DND-41 (cell line): ENCODE measurements at regions not wholly inside any gene's neighbourhood (a gene's known extent, or its start where the extent isn't known, plus 50 kb on each side); places are given as distances from the start of the nearest gene placed in this dataset.

Experiments used
- ATAC-seq: fragments of 200-7000 bp; cut with Tn5 transposase; 3 replicates; pipeline ENCODE4 v1.9.1; 2021; ENCODE audit warnings: low read depth; ENCODE audit not compliant: insufficient read depth
- DNase-seq: peaks from one replicate; pipeline ENCODE4 v3.0.0-alpha.2; 2020
- H2AFZ ChIP-seq: 2 replicates; pipeline ENCODE4 v1.6.0; 2012; ENCODE audit warnings: low read depth, low read length
- H3K27ac ChIP-seq: 2 replicates; pipeline ENCODE4 v1.5.1; 2012; ENCODE audit warnings: low read length, inconsistent platforms
- H3K27me3 ChIP-seq: fragments of 200-600 bp; sonication (generic); 2 replicates; pipeline ENCODE4 v1.6.0; 2012; ENCODE audit warnings: low read length, mild to moderate bottlenecking, inconsistent platforms; ENCODE audit not compliant: insufficient read depth, poor library complexity
- H3K36me3 ChIP-seq: 2 replicates; pipeline ENCODE4 v1.5.1; 2012; ENCODE audit warnings: low read length, inconsistent platforms; ENCODE audit not compliant: insufficient read depth
- H3K4me1 ChIP-seq: 2 replicates; pipeline ENCODE4 v1.5.1; 2012; ENCODE audit warnings: mild to moderate bottlenecking, low read length; ENCODE audit not compliant: insufficient read depth
- H3K4me2 ChIP-seq: 2 replicates; pipeline ENCODE4 v1.6.0; 2012; ENCODE audit warnings: mild to moderate bottlenecking, moderate library complexity, low read length, inconsistent platforms; ENCODE audit not compliant: insufficient read depth
- H3K4me3 ChIP-seq, 2 experiments: fragments of 200-600 bp in 1 of 2; shearing (Covaris generic) in 1 of 2; 2 replicates each; pipeline ENCODE4 v1.5.1; 2012 to 2016; ENCODE audit warnings: inconsistent platforms in 2 of 2, low read length in 2 of 2, mild to moderate bottlenecking in 2 of 2, low read depth in 1 of 2, moderate library complexity in 1 of 2
- H3K79me2 ChIP-seq: 2 replicates; pipeline ENCODE4 v1.6.0; 2012; ENCODE audit warnings: low read length, inconsistent platforms; ENCODE audit not compliant: insufficient read depth
- H3K9ac ChIP-seq: 2 replicates; pipeline ENCODE4 v1.6.0; 2012; ENCODE audit warnings: low read depth, mild to moderate bottlenecking, inconsistent platforms, low read length, moderate library complexity
- H3K9me3 ChIP-seq: 2 replicates; pipeline ENCODE4 v1.5.1; 2012; ENCODE audit warnings: low read length, moderate library complexity, mild to moderate bottlenecking, inconsistent platforms; ENCODE audit not compliant: insufficient read depth, severe bottlenecking
- H4K20me1 ChIP-seq: 2 replicates; pipeline ENCODE4 v1.6.0; 2012; ENCODE audit warnings: low read length; ENCODE audit not compliant: insufficient read depth
- EZH2 ChIP-seq: IDR thresholded peaks from 3 replicates; pipeline ENCODE4 v1.6.1; 2012; ENCODE audit warnings: borderline replicate concordance, low read depth, mild to moderate bottlenecking, moderate library complexity, low read length, inconsistent platforms; ENCODE audit not compliant: severe bottlenecking
- TF ChIP-seq, protein P1 (sequence below): IDR thresholded peaks from 2 replicates; pipeline ENCODE4 v1.5.1; 2012; ENCODE audit warnings: borderline replicate concordance, low read length, moderate library complexity, mild to moderate bottlenecking; ENCODE audit not compliant: poor library complexity, severe bottlenecking; ENCODE audit errors: extremely low read depth

DNA sequence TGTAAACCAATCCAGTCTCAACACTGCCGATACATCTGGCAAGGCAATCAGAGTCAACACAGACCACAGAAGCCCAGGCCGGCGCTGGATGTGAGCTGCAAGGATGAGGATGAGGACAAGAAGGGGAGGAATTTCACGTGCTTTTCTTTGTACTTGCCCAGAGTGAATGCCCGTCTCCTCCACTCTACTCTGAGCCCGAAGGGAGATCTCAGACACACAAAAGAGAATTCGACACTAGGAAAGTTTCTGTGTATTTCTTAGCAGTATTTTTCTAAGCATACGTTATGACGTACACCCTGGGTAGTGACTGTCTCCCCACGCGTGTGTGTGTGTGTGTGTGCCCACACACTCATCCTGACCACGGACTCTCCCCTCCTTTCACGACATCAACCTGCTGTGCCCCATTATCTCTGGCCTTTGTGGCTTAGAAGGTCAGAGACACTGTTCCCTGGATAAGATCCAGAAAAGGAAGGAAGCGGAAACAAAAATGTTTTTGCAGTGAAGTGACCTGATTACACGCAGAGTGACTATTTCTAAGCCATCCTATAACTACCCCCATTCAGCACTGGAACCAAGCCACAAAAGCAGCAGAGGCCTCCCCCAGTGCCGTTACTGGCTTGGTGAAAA lies 227.3 kb upstream of the DAPK1 start:
- TF ChIP-seq EZH2, result no peak
- TF ChIP-seq, protein P1, sequence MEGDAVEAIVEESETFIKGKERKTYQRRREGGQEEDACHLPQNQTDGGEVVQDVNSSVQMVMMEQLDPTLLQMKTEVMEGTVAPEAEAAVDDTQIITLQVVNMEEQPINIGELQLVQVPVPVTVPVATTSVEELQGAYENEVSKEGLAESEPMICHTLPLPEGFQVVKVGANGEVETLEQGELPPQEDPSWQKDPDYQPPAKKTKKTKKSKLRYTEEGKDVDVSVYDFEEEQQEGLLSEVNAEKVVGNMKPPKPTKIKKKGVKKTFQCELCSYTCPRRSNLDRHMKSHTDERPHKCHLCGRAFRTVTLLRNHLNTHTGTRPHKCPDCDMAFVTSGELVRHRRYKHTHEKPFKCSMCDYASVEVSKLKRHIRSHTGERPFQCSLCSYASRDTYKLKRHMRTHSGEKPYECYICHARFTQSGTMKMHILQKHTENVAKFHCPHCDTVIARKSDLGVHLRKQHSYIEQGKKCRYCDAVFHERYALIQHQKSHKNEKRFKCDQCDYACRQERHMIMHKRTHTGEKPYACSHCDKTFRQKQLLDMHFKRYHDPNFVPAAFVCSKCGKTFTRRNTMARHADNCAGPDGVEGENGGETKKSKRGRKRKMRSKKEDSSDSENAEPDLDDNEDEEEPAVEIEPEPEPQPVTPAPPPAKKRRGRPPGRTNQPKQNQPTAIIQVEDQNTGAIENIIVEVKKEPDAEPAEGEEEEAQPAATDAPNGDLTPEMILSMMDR, result no peak
- H3K4me3 ChIP-seq, result no peak overlapping the region
- H3K36me3 ChIP-seq, result no peaks in the 10 kb centered on the region
- no peak overlapping the region for H3K9ac ChIP-seq
- no peak overlapping the region for H2AFZ ChIP-seq
- H3K79me2 ChIP-seq, result no peaks in the 10 kb centered on the region
- no peak for DNase-seq
- no peak overlapping the region for H3K27ac ChIP-seq
- H3K4me1 ChIP-seq, result no peaks in the 10 kb centered on the region
- H3K4me2 ChIP-seq, result no peak overlapping the region
- H3K27me3 ChIP-seq, result no peaks in the 10 kb centered on the region
- no peak for ATAC-seq
- H3K9me3 ChIP-seq, result no peaks in the 10 kb centered on the region
- H4K20me1 ChIP-seq, result no peaks in the 10 kb centered on the region

DNA sequence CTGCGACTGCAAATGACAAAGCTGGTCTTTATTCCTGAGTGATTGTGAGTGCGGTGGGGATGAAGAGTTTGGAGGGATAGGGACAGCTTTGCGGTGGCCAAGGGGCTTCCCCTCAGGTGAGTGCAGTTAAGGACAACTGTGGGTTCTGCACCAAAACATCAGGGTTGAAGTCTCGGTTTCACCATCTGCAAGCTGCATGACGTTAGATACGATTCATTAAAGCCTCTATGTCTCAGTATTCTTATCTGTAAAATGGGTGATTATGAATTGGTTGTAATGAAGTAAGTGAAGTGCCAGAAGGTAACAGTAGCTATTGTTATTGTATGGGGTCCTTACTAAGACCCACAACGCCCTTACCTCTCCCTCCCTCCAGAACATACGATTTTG lies 226.8 kb upstream of the DAPK1 start:
- no peaks in the 10 kb centered on the region for H4K20me1 ChIP-seq
- no peak for TF ChIP-seq EZH2
- TF ChIP-seq, protein P1, result no peak
- H3K79me2 ChIP-seq, result no peaks in the 10 kb centered on the region
- DNase-seq, result no peak
- no peak overlapping the region for H3K4me3 ChIP-seq
- no peaks in the 10 kb centered on the region for H3K9me3 ChIP-seq
- H3K4me2 ChIP-seq, result no peak overlapping the region
- no peaks in the 10 kb centered on the region for H3K36me3 ChIP-seq
- H3K9ac ChIP-seq, result no peak overlapping the region
- no peak overlapping the region for H2AFZ ChIP-seq
- no peak for ATAC-seq
- no peaks in the 10 kb centered on the region for H3K27me3 ChIP-seq
- no peaks in the 10 kb centered on the region for H3K4me1 ChIP-seq
- no peak overlapping the region for H3K27ac ChIP-seq

DNA sequence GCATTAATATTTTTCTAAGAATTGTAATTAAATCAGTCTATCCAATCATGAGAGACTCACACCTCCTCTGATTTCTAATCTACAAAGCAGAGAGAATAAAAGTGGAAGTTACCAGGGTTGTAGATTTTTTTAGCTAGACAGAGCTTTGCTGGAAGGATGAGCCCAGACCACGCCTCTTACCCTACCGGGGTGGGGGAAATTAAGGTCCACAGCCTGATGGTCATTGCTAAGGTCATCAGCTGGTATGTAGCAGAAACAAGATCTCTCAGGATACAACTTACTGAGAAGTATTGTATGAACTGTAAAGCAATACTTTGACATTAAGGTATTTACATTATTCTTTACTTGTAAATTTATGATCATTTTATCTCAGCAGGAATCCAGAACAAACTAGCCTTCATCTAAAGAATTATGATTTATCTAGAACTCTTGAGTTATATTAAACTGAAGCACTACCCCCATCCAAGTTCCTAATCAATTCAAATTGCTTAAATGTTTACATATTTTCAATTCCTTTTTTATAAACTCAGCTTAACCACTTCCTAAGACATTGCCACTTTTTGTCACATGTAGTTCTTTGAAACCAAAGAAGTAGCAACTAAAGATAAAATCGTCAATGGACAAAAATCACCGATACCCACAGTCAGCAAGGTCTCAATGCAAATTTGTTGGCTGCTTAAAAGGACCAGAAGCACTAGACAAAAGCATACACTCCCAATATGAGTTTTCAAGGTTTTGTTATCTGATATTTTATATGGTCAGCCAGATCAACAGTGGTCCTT lies 225.8 kb upstream of the DAPK1 start:
- no peak overlapping the region for H2AFZ ChIP-seq
- H3K4me1 ChIP-seq, result no peaks in the 10 kb centered on the region
- ATAC-seq (no peak), DNase-seq (no peak)
- H3K27me3 ChIP-seq, result no peaks in the 10 kb centered on the region
- no peaks in the 10 kb centered on the region for H3K9me3 ChIP-seq
- H3K4me3 ChIP-seq, result no peak overlapping the region
- H3K27ac ChIP-seq, result no peak overlapping the region
- TF ChIP-seq, protein P1, result no peak
- TF ChIP-seq EZH2, result no peak
- H3K9ac ChIP-seq, result no peak overlapping the region
- H3K36me3 ChIP-seq, result no peaks in the 10 kb centered on the region
- no peaks in the 10 kb centered on the region for H3K79me2 ChIP-seq
- H3K4me2 ChIP-seq, result no peak overlapping the region
- H4K20me1 ChIP-seq, result no peaks in the 10 kb centered on the region
